Ishikawa (cell line): ENCODE measurements at regions not wholly inside any gene's neighbourhood (a gene's known extent, or its start where the extent isn't known, plus 50 kb on each side); places are given as distances from the start of the nearest gene placed in this dataset.

Source experiments
- CEBPB ChIP-seq: IDR thresholded peaks from 2 replicates; pipeline ENCODE4 v1.6.1; 2012
- CREB1 ChIP-seq: IDR thresholded peaks from 2 replicates; pipeline ENCODE4 v1.6.1; 2012; ENCODE audit warnings: low read depth
- EGR1 ChIP-seq: IDR thresholded peaks from 2 replicates; pipeline ENCODE4 v1.6.1; 2012
- EP300 ChIP-seq: IDR thresholded peaks from 2 replicates; pipeline ENCODE4 v1.6.1; 2012; ENCODE audit warnings: borderline replicate concordance
- FOXM1 ChIP-seq: IDR thresholded peaks from 2 replicates; pipeline ENCODE4 v1.6.1; 2012; ENCODE audit warnings: low read depth, borderline replicate concordance
- NFIC ChIP-seq: IDR thresholded peaks from 2 replicates; pipeline ENCODE4 v1.6.1; 2012
- RAD21 ChIP-seq: IDR thresholded peaks from 2 replicates; pipeline ENCODE4 v1.6.1; 2012; ENCODE audit warnings: low read depth
- TAF1 ChIP-seq: IDR thresholded peaks from 2 replicates; pipeline ENCODE4 v1.6.1; 2012; ENCODE audit warnings: low read depth, mild to moderate bottlenecking
- TCF12 ChIP-seq: IDR thresholded peaks from 2 replicates; pipeline ENCODE4 v1.6.1; 2012; ENCODE audit warnings: low read depth
- TEAD4 ChIP-seq: IDR thresholded peaks from 2 replicates; pipeline ENCODE4 v1.6.1; 2012
- YY1 ChIP-seq: IDR thresholded peaks from 2 replicates; pipeline ENCODE4 v1.6.1; 2012; ENCODE audit warnings: low read depth
- ZBTB7A ChIP-seq: IDR thresholded peaks from 2 replicates; pipeline ENCODE4 v1.6.1; 2012; ENCODE audit warnings: low read depth
- TF ChIP-seq, protein P1 (sequence below): IDR thresholded peaks from 2 replicates; pipeline ENCODE4 v1.6.1; 2012
- TF ChIP-seq, protein P2 (sequence below): IDR thresholded peaks from 2 replicates; pipeline ENCODE4 v1.6.1; 2012
- TF ChIP-seq, protein P3 (sequence below): IDR thresholded peaks from 2 replicates; pipeline ENCODE4 v1.6.1; 2012; ENCODE audit warnings: low read depth, mild to moderate bottlenecking

DNA sequence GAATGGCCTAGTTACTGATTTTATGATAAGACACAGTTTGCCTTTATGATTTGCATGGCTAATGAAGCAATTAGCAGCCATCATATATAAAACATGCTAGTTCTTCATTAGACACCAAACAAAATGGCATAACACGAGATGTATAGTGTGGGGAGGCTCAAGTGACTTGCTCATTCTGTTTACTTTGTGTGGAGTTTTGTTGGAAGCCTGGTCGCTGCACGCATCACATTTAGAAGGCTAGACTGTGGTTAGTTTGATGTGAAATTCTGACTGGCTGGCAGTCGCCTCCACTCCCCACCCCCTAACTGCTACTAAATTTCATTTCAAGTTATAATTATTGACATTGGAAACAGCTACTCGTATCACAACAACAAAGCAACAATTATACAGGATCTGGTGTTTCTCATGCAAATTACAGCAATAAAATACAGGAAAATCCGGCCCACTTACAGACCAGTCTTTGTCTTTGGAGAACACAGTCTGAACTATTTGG lies 356.1 kb downstream of the LMO4 start:
- TF ChIP-seq, protein P1, sequence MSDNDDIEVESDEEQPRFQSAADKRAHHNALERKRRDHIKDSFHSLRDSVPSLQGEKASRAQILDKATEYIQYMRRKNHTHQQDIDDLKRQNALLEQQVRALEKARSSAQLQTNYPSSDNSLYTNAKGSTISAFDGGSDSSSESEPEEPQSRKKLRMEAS = no peak
- no peak for TF ChIP-seq TEAD4
- no peak for TF ChIP-seq EP300
- TF ChIP-seq RAD21 = no peak
- TF ChIP-seq EGR1 = no peak
- TF ChIP-seq FOXM1 = no peak
- TF ChIP-seq, protein P2, sequence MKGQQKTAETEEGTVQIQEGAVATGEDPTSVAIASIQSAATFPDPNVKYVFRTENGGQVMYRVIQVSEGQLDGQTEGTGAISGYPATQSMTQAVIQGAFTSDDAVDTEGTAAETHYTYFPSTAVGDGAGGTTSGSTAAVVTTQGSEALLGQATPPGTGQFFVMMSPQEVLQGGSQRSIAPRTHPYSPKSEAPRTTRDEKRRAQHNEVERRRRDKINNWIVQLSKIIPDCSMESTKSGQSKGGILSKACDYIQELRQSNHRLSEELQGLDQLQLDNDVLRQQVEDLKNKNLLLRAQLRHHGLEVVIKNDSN = no peak
- no peak for TF ChIP-seq ZBTB7A
- TF ChIP-seq, protein P3, sequence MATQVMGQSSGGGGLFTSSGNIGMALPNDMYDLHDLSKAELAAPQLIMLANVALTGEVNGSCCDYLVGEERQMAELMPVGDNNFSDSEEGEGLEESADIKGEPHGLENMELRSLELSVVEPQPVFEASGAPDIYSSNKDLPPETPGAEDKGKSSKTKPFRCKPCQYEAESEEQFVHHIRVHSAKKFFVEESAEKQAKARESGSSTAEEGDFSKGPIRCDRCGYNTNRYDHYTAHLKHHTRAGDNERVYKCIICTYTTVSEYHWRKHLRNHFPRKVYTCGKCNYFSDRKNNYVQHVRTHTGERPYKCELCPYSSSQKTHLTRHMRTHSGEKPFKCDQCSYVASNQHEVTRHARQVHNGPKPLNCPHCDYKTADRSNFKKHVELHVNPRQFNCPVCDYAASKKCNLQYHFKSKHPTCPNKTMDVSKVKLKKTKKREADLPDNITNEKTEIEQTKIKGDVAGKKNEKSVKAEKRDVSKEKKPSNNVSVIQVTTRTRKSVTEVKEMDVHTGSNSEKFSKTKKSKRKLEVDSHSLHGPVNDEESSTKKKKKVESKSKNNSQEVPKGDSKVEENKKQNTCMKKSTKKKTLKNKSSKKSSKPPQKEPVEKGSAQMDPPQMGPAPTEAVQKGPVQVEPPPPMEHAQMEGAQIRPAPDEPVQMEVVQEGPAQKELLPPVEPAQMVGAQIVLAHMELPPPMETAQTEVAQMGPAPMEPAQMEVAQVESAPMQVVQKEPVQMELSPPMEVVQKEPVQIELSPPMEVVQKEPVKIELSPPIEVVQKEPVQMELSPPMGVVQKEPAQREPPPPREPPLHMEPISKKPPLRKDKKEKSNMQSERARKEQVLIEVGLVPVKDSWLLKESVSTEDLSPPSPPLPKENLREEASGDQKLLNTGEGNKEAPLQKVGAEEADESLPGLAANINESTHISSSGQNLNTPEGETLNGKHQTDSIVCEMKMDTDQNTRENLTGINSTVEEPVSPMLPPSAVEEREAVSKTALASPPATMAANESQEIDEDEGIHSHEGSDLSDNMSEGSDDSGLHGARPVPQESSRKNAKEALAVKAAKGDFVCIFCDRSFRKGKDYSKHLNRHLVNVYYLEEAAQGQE = no peak
- TF ChIP-seq TCF12 = no peak
- no peak for TF ChIP-seq NFIC
- no peak for TF ChIP-seq TAF1
- TF ChIP-seq YY1 = no peak
- TF ChIP-seq CREB1 = no peak

DNA sequence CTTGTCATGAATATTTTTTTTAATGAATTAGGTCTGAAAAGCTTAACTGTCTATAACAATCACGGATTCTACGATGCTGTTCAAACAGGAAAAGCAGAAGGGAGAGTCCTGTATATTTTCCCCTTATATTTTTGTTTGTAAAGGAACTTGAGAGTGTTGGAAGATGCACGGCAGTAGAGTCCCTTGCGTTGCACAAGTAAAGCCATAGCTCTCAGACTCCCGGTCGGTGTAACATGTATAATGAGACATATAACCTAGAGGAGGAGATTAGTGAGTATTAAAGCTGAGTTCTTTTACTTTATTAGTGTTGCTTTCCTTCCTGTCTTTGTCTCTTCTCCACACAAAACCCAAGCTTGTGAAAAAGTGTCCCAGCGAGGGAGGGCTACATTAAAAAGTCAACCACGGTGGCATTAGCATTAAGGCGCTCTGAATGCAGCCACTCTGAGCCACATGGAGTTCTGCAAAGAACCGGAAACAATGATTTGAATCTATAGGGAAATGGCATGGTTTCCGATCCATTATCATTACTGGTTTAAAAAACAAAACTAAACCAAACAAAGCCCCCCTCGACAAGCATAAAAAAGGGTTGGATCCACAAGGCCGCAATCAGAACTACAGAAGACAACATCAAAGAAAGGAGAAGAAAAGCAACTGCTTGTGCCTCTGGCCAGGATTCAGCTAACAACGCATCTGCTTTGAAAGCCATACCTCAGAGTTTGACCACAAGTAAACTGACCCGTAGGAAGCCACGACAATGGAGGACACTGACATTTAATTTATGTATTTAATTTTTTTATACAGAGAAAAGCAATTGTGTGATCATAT lies 356.8 kb downstream of the LMO4 start:
- no peak for TF ChIP-seq EGR1
- no peak for TF ChIP-seq EP300
- TF ChIP-seq TEAD4 = no peak
- TF ChIP-seq, protein P1 = no peak
- TF ChIP-seq, protein P3 = no peak

DNA sequence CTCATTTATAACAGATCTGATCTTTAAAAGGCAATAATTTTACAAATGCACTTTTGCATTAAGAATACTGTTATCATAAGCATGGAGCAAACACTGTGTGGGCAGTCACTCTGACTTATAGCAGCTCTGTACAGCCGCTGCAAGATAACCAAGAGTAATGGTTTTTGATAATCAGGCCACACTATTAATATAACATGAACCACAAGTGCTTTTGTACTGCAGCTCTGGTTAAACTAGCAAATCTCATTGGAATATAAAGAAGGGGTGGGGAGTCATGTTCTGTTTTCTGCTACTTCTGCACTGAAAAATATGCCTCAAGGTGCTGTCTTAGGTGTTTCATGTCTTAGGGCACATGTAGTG lies 357.4 kb downstream of the LMO4 start:
- TF ChIP-seq, protein P1 = no peak
- TF ChIP-seq CREB1 = no peak

DNA sequence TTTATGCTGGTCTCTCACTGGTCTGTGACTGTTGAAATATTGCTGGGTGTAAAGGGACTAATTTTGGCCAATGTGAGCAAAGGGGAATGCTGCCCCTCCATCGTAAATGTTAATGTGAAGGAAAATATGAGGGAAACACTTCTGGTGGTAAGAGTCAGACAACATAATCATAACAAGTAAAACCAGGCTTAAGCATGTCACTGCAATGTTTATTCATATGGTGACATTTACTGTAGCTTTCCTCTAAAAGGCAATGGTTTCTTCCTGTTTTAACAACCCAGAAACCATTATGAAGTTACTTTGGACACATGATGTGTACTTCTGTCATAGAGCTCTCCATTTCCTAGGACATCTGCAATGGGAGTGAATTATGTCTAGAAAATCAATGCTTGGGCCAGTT lies 358.0 kb downstream of the LMO4 start:
- TF ChIP-seq ZBTB7A (no peak), NFIC (no peak), RAD21 (no peak), TEAD4 (no peak), CREB1 (no peak), TAF1 (no peak)
- TF ChIP-seq, protein P3 = no peak

DNA sequence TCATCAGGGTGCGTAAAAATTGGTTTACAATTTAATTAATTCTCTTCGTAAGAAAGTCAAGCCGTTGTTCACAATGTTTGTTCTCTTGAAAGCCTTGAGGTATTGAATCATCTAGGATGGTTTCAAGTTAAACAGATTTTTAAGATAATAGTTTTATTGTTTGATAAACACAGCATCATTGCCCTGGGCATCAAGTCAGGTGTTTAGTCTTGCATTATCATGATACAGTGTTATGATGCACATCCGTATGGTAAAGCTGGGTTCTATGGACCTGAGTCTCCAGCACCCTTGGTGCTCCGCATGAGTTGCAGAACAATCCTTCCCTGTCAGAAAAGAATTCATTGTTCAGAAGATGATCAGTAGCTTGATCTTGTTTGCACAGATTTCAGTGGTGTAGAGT lies 359.5 kb downstream of the LMO4 start:
- TF ChIP-seq FOXM1 (no peak), ZBTB7A (no peak), TAF1 (no peak), CEBPB (no peak), EGR1 (no peak), YY1 (no peak)

DNA sequence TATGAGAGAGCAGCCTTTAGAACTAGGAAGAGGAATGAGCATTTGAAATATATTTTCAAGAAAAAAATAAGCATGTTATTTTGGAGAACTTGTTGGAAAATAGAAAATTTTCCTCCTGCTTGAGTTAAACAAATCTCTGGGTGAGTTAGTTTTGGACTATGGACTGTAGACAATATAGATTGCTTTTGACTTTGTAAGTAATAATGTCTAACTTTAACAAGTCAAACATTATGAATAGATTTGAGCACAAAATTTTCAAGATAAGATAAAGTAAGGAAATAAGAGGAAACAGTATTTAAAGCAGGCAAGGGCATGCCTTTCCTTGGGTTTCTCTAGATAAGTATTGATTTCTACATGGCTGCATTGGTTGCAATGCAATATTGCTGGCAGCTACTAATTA lies 360.8 kb downstream of the LMO4 start:
- TF ChIP-seq TEAD4 (no peak), YY1 (no peak), CREB1 (no peak), NFIC (no peak), EGR1 (no peak), EP300 (no peak), ZBTB7A (no peak), CEBPB (no peak), RAD21 (no peak), TAF1 (no peak), TCF12 (no peak), FOXM1 (no peak)
- TF ChIP-seq, protein P1 = no peak
- TF ChIP-seq, protein P2 = no peak
- TF ChIP-seq, protein P3 = no peak
